ENCODE measurements at regions not wholly inside any gene's neighbourhood (a gene's known extent, or its start where the extent isn't known, plus 50 kb on each side); places are given as distances from the start of the nearest gene placed in this dataset.

GRCh38 chr2:205925373-205926337 lies 160.3 kb downstream of the INO80D start:
- TF ChIP-seq ZFX (IDR thresholded peaks at IDR 0.05; ENCODE audit: borderline replicate concordance), result no peak
- TF ChIP-seq, protein P1, sequence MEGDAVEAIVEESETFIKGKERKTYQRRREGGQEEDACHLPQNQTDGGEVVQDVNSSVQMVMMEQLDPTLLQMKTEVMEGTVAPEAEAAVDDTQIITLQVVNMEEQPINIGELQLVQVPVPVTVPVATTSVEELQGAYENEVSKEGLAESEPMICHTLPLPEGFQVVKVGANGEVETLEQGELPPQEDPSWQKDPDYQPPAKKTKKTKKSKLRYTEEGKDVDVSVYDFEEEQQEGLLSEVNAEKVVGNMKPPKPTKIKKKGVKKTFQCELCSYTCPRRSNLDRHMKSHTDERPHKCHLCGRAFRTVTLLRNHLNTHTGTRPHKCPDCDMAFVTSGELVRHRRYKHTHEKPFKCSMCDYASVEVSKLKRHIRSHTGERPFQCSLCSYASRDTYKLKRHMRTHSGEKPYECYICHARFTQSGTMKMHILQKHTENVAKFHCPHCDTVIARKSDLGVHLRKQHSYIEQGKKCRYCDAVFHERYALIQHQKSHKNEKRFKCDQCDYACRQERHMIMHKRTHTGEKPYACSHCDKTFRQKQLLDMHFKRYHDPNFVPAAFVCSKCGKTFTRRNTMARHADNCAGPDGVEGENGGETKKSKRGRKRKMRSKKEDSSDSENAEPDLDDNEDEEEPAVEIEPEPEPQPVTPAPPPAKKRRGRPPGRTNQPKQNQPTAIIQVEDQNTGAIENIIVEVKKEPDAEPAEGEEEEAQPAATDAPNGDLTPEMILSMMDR (IDR thresholded peaks at IDR 0.05), result peak; percentile 97
- H3K27ac ChIP-seq, result no peak overlapping the region

GRCh38 chr2:205924676-205925075 lies 161.3 kb downstream of the INO80D start:
- no peak for TF ChIP-seq ZFX (IDR thresholded peaks at IDR 0.05; ENCODE audit: borderline replicate concordance)
- TF ChIP-seq, protein P1 (IDR thresholded peaks at IDR 0.05), result no peak
- H3K27ac ChIP-seq, result no peak overlapping the region

GRCh38 chr2:205915130-205915524 lies 170.8 kb downstream of the INO80D start:
- no peak overlapping the region for H3K27ac ChIP-seq
- TF ChIP-seq, protein P1 (IDR thresholded peaks at IDR 0.05), result no peak
- TF ChIP-seq ZFX (IDR thresholded peaks at IDR 0.05; ENCODE audit: borderline replicate concordance), result no peak

DNA sequence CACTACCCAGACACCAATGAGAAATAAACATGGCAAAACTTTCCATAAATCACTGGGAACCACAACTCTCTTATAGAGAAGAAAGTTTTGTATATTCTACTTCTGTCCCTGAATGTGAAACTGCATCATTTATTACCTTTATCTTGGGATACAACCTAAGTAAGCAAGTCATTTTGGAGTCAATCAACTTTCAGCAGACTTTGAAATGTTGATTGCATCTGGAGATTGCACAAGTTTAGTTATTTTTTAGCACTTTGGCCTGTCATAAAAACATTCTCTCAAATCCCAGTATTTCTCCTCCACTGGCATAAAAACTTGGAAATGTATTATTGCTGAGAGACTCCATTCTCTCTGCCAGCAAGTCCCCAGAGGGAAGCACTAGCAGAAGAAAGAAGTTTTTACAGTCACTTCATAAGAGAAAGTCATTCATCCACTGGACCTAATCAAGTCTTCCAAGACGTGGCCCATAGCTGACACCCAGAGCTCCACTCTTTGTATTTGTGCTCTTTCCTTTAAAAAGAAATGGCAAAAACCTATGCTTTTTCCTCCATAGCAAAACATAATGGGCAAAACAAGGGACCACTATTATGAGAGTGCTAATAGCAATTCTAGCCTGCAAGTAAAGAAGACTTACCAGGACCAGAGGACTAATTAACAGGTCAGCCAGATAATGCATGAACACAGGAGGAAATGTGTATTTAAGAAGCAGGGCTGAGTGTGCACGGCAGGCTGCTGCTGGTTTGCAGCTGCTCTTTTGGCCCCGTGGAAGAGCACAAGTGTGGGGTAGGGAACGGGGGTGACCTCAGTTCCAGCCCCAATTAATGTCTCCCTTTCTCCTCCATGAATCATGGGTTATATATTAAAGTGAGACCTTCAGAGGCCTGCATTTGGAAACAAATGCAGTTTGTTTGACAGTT lies 171.5 kb downstream of the INO80D start:
- TF ChIP-seq, protein P1 (IDR thresholded peaks at IDR 0.05), result no peak
- H3K27ac ChIP-seq, result no peak overlapping the region

DNA sequence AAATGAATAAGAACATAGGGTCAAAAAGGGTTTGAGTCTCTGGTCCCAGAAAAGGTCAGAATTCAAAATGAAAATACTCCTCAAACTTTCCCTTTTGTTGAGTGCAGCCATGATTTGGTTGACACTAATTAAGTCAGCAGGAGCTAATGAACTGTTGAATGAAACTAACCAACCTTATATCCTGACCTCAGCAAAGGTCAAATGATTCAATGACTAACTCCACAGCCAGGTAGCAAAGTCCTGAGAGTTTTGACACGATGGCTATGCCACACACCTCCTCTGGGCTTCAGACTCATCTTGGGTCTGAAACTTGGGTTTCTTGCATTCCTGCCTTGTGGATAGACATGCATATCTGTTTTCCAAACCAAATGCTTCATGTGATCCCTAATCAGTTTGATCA lies 172.3 kb downstream of the INO80D start:
- no peak for TF ChIP-seq ZFX (IDR thresholded peaks at IDR 0.05; ENCODE audit: borderline replicate concordance)
- TF ChIP-seq, protein P1 (IDR thresholded peaks at IDR 0.05), result no peak
- no peak overlapping the region for H3K27ac ChIP-seq

DNA sequence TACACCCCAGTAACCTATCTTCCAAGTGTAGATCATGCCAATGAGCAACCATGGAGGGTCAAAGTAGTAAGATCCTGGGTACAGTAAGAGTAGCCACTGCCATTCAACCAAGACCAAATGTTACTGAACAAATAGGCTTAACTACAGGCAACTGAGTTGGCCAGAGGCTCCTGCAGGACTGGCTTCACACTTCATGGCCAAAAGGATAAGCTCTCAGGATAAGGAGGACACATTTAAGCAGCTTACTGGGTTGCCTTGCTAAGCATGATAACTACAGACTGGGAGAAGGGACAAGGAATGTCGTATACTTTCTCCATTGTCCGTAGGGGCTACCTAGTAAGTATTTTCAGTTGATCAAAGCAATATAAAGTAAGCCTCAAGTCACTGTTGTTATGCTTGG lies 174.7 kb downstream of the INO80D start:
- H3K27ac ChIP-seq, result no peak overlapping the region
- TF ChIP-seq, protein P1 (IDR thresholded peaks at IDR 0.05), result no peak
- no peak for TF ChIP-seq ZFX (IDR thresholded peaks at IDR 0.05; ENCODE audit: borderline replicate concordance)

Data from 22Rv1 (cell line).